VCaP (cell line): ENCODE measurements at regions not wholly inside any gene's neighbourhood (a gene's known extent, or its start where the extent isn't known, plus 50 kb on each side); places are given as distances from the start of the nearest gene placed in this dataset.

Source experiments
- H3K27ac ChIP-seq: fragments of 450-650 bp; 2 replicates; pipeline ENCODE4 v1.5.1; 2017
- CTCF ChIP-seq: fragments of 450-650 bp; conservative IDR thresholded peaks from 2 replicates; pipeline ENCODE4 v1.5.1; 2017; ENCODE audit warnings: mild to moderate bottlenecking, moderate library complexity

GRCh38 chr13:90084684-90085290 is 1262.7 kb upstream of the MIR17HG start:
- TF ChIP-seq CTCF, result no peak
- no peak overlapping the region for H3K27ac ChIP-seq

GRCh38 chr13:90089051-90089450 is 1258.4 kb upstream of the MIR17HG start:
- no peak for TF ChIP-seq CTCF
- no peak overlapping the region for H3K27ac ChIP-seq

- TF ChIP-seq CTCF, result no peak
- no peak overlapping the region for H3K27ac ChIP-seq
Observed at GRCh38 chr13:90091611-90092010, 1255.9 kb upstream of the MIR17HG start.

- TF ChIP-seq CTCF, result no peak
Observed at GRCh38 chr13:90094357-90094756, 1253.1 kb upstream of the MIR17HG start.

GRCh38 chr13:90098577-90098976 is 1248.9 kb upstream of the MIR17HG start:
- H3K27ac ChIP-seq, result no peak overlapping the region
- TF ChIP-seq CTCF, result no peak

More at GRCh38 chr13:90094357-90094756, 1253.1 kb upstream of the MIR17HG start:
- no peak overlapping the region for H3K27ac ChIP-seq

- H3K27ac ChIP-seq, result no peak overlapping the region
- TF ChIP-seq CTCF, result no peak
Observed at GRCh38 chr13:90099847-90100246, 1247.6 kb upstream of the MIR17HG start.

- H3K27ac ChIP-seq, result no peak overlapping the region
- no peak for TF ChIP-seq CTCF
Observed at GRCh38 chr13:90103099-90103784, 1244.2 kb upstream of the MIR17HG start.
